KMS-11 (cell line): ENCODE measurements at regions not wholly inside any gene's neighbourhood (a gene's known extent, or its start where the extent isn't known, plus 50 kb on each side); places are given as distances from the start of the nearest gene placed in this dataset.

ENCODE experiments used
- H2AFZ ChIP-seq: fragments of 200-600 bp; sonication (generic); 2 replicates; pipeline ENCODE4 v1.6.1; 2016; ENCODE audit warnings: antibody characterized with exemption, mixed run types, low read depth
- H3K27ac ChIP-seq: fragments of 200-600 bp; sonication (generic); 2 replicates; pipeline ENCODE4 v1.6.1; 2016; ENCODE audit warnings: mild to moderate bottlenecking, mixed run types
- H3K27me3 ChIP-seq: fragments of 200-600 bp; sonication (generic); 2 replicates; pipeline ENCODE4 v1.6.1; 2017; ENCODE audit warnings: mild to moderate bottlenecking, low read depth, mixed run types, moderate library complexity; ENCODE audit not compliant: insufficient read depth
- H3K36me3 ChIP-seq: fragments of 200-600 bp; sonication (generic); 2 replicates; pipeline ENCODE4 v1.6.1; 2017; ENCODE audit warnings: mild to moderate bottlenecking, mixed run types; ENCODE audit not compliant: insufficient read depth
- H3K4me1 ChIP-seq: fragments of 200-600 bp; sonication (generic); 2 replicates; pipeline ENCODE4 v1.6.1; 2016; ENCODE audit warnings: mild to moderate bottlenecking, low read depth, mixed run types; ENCODE audit not compliant: poor library complexity, severe bottlenecking
- H3K4me2 ChIP-seq: fragments of 200-600 bp; sonication (generic); 2 replicates; pipeline ENCODE4 v1.7.0; 2016; ENCODE audit warnings: mild to moderate bottlenecking, mixed run types
- H3K4me3 ChIP-seq: fragments of 200-600 bp; sonication (generic); IDR thresholded peaks from 2 replicates; pipeline ENCODE4 v1.6.1; 2017; ENCODE audit warnings: low read depth, low read length, mixed read lengths; ENCODE audit not compliant: insufficient read depth
- H3K79me2 ChIP-seq: fragments of 200-600 bp; sonication (generic); 2 replicates; pipeline ENCODE4 v1.6.1; 2016; ENCODE audit warnings: low read depth, mixed run types; ENCODE audit not compliant: insufficient read depth
- H3K9ac ChIP-seq: fragments of 200-600 bp; sonication (generic); 2 replicates; pipeline ENCODE4 v1.6.1; 2016; ENCODE audit warnings: mild to moderate bottlenecking, mixed run types
- H4K20me1 ChIP-seq: fragments of 200-600 bp; sonication (generic); 2 replicates; pipeline ENCODE4 v1.6.1; 2016; ENCODE audit warnings: mild to moderate bottlenecking, mixed run types; ENCODE audit not compliant: insufficient read depth
- TF ChIP-seq, protein P1 (sequence below): fragments of 200-600 bp; sonication (generic); conservative IDR thresholded peaks from 2 replicates; pipeline ENCODE4 v1.6.1; 2017; ENCODE audit warnings: low read depth, mild to moderate bottlenecking, antibody characterized with exemption, low read length, moderate library complexity, mixed read lengths

GRCh38 chr2:217290467-217290866, 430.6 kb upstream of the TNP1 start:
- Histone ChIP-seq H3K4me2 (no peak overlapping the region), H3K27me3 (no peaks in the 10 kb centered on the region), H3K79me2 (no peaks in the 10 kb centered on the region), H3K27ac (no peak overlapping the region), H3K4me1 (no peaks in the 10 kb centered on the region), H3K4me3 (no peak overlapping the region), H2AFZ (no peak overlapping the region), H4K20me1 (no peaks in the 10 kb centered on the region), H3K9ac (no peak overlapping the region), H3K36me3 (no peaks in the 10 kb centered on the region)
- TF ChIP-seq, protein P1, sequence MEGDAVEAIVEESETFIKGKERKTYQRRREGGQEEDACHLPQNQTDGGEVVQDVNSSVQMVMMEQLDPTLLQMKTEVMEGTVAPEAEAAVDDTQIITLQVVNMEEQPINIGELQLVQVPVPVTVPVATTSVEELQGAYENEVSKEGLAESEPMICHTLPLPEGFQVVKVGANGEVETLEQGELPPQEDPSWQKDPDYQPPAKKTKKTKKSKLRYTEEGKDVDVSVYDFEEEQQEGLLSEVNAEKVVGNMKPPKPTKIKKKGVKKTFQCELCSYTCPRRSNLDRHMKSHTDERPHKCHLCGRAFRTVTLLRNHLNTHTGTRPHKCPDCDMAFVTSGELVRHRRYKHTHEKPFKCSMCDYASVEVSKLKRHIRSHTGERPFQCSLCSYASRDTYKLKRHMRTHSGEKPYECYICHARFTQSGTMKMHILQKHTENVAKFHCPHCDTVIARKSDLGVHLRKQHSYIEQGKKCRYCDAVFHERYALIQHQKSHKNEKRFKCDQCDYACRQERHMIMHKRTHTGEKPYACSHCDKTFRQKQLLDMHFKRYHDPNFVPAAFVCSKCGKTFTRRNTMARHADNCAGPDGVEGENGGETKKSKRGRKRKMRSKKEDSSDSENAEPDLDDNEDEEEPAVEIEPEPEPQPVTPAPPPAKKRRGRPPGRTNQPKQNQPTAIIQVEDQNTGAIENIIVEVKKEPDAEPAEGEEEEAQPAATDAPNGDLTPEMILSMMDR: no peak

DNA sequence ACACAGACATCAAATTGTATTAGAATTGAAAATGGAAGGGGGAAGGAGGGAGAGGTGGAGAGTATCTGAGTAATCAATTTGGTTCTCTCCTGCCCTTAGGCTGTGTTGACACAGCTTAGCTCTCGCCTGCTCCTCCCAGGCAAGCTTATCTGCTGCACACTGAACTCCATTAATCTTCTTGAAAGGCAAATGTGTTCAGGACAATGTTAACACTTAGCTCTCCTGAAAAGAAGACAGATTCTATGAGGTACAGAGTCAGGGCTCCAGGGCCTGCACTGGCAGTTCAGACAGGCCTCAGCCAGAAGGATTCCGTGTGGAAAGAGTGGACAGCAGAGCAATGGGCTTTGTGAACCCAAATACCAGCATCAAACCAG, 430.0 kb upstream of the TNP1 start:
- TF ChIP-seq, protein P1: no peak
- H3K36me3 ChIP-seq: no peaks in the 10 kb centered on the region
- H4K20me1 ChIP-seq: no peaks in the 10 kb centered on the region
- H2AFZ ChIP-seq: no peak overlapping the region
- no peaks in the 10 kb centered on the region for H3K27me3 ChIP-seq
- no peak overlapping the region for H3K9ac ChIP-seq
- H3K27ac ChIP-seq: no peak overlapping the region
- H3K4me2 ChIP-seq: no peak overlapping the region
- H3K4me1 ChIP-seq: no peaks in the 10 kb centered on the region
- H3K4me3 ChIP-seq: no peak overlapping the region
- H3K79me2 ChIP-seq: no peaks in the 10 kb centered on the region

GRCh38 chr2:217289177-217289906, 429.5 kb upstream of the TNP1 start:
- no peak overlapping the region for H2AFZ ChIP-seq
- H3K4me2 ChIP-seq: no peak overlapping the region
- H3K36me3 ChIP-seq: no peaks in the 10 kb centered on the region
- H3K79me2 ChIP-seq: no peaks in the 10 kb centered on the region
- H3K4me3 ChIP-seq: no peak overlapping the region
- no peak overlapping the region for H3K9ac ChIP-seq
- no peaks in the 10 kb centered on the region for H3K27me3 ChIP-seq
- H3K27ac ChIP-seq: no peak overlapping the region
- no peaks in the 10 kb centered on the region for H3K4me1 ChIP-seq
- no peaks in the 10 kb centered on the region for H4K20me1 ChIP-seq
- TF ChIP-seq, protein P1: no peak

GRCh38 chr2:217288472-217289063, 428.7 kb upstream of the TNP1 start:
- TF ChIP-seq, protein P1: no peak
- H3K4me2 ChIP-seq: no peak overlapping the region
- H3K4me1 ChIP-seq: no peaks in the 10 kb centered on the region
- no peak overlapping the region for H3K4me3 ChIP-seq
- H3K27me3 ChIP-seq: no peaks in the 10 kb centered on the region
- no peak overlapping the region for H2AFZ ChIP-seq
- no peak overlapping the region for H3K9ac ChIP-seq
- no peaks in the 10 kb centered on the region for H3K36me3 ChIP-seq
- no peak overlapping the region for H3K27ac ChIP-seq
- no peaks in the 10 kb centered on the region for H4K20me1 ChIP-seq
- no peaks in the 10 kb centered on the region for H3K79me2 ChIP-seq
